Left kidney (tissue), 1 donor: ENCODE measurements at regions not wholly inside any gene's neighbourhood (a gene's known extent, or its start where the extent isn't known, plus 50 kb on each side); places are given as distances from the start of the nearest gene placed in this dataset.

Experiments
- DNase-seq: peaks from one replicate; pipeline ENCODE4 v3.0.0-alpha.2; 2013

GRCh38 chr6:14818422-14818884, 427.4 kb upstream of the JARID2 start:
- DNase-seq = no peak

- no peak for DNase-seq
Observed at GRCh38 chr6:14819001-14819400, 426.9 kb upstream of the JARID2 start.

DNA sequence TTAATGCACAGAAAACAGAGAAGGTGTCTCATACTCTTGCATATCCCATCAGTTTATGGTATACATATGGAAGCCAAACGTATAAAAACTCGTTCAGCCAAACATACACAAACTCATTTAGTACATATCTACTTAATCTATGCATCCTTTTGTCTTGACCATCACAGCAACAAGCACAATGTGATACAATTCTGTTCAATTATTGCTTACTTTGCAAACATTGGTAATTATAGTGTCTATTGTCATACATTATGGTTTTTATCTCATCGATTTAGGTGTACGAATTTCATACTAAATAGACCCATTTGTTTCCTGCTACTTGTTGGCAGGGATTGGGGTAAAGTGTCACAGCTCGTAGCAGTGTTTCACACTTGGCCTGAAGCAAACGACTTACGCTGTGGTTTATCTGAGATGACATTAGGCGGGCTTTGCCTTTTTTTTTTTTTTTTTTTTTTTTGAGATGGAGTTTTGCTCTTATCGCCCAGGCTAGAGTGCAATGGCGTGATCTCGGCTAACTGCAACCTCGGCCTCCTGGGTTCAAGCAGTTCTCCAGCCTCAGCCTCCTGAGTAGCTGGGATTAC, 425.9 kb upstream of the JARID2 start:
- no peak for DNase-seq

DNA sequence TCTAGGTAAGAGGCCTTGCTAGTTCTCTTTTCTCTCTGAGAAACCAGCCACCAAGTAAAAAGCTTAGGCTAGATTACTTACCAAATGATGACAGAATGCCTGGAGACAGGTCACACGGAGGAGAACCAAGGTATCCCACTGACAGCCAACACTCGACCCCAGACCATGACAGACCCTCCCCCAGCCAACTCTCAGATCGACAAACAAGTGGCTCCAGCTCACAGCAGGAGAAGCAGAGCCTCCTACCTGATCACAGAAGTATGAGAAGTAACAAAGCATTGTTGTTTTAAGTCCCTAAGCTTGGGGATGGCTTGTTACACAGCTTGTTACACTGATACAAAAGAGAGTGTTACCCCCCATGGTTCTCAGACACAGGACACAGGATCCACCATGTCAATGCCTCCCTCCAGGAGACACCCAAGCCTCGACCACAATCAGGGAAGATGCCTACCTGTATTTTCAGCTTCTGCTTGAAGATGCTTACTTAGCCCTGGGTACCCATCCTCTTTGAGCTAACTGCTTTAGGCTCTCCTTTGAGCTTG, 423.8 kb upstream of the JARID2 start:
- DNase-seq = no peak

GRCh38 chr6:14822679-14823078, 423.2 kb upstream of the JARID2 start:
- no peak for DNase-seq

- DNase-seq = no peak
Observed at GRCh38 chr6:14824060-14824459, 421.8 kb upstream of the JARID2 start.

- DNase-seq = peak; percentile 48
Observed at GRCh38 chr6:14824484-14825275, 421.2 kb upstream of the JARID2 start.

GRCh38 chr6:14826456-14826855, 419.4 kb upstream of the JARID2 start:
- DNase-seq = no peak

DNA sequence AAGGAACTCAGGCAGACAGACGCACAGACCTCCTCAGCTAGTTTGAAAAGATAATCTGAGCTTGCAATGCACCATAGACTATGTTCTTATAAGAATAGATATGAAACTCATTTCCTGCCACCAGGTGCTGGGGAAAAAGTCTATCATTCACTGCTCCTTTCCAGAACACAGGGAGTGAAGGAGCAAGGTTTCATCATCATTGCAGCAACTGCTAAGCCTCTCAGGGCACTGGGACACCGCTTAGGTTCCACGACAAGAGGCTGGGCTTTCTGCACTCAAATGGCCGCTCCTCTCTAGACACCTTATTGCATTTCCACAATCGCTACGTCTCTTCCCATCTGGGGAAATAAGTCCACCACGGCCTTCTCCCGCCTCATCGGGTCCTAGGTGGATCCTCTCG, 418.5 kb upstream of the JARID2 start:
- no peak for DNase-seq

DNA sequence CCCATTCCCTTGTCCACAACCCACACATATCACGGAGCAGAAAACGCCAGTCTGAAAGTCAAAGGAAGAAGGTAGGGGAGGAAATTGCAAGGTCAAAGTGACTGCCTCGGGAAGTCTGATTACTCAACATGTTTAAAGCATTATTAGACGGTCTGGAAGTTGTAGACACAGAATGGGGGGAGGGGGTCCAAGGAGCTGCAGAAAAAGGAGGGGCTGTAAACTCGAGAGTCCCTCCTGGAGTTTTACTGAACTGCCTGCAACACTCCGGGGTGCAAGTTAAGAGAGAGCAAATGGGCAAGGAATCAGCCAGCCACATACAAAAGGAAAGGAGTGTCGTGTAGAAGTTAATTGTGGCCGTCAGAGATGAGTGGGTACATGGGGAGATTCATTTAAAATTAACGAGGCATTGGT, 417.7 kb upstream of the JARID2 start:
- peak; percentile 53 for DNase-seq

DNA sequence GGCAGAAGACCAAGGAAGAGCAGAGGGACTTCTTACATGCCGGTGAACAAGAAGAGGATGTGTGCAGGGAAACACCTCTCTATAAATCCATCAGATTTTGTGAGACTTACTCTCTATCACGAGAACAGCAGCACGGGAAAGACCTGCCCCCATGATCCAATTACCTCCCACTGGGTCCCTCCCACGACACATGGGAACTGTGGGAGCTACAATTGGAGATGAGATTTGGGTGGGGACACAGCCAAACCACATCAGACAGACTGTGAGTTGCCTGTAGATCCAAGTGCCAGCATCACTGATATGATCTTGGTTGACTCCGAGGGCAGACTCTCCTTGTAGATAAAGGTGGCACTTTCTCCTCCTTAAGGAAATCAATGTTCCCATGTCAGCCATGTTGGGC, 414.8 kb upstream of the JARID2 start:
- no peak for DNase-seq

DNA sequence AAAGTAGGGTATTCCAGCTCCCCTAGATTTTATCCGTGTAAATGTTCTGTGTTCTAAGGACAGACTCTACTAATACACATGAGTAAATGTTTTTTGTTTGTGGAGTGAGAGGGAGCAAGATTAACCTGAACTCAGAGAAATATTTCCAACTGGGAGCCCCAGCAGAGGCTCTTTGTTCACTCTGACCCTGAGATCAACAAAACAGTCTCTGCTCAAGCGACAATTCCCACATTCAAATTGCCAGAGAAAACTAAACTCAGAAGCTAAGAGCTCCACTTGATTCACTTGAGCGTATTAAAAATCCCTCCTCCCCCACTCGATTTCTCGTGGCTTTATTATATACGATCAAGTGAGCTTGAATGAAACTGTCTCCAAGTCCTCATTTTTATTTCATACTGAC, 413.9 kb upstream of the JARID2 start:
- DNase-seq = no peak

DNA sequence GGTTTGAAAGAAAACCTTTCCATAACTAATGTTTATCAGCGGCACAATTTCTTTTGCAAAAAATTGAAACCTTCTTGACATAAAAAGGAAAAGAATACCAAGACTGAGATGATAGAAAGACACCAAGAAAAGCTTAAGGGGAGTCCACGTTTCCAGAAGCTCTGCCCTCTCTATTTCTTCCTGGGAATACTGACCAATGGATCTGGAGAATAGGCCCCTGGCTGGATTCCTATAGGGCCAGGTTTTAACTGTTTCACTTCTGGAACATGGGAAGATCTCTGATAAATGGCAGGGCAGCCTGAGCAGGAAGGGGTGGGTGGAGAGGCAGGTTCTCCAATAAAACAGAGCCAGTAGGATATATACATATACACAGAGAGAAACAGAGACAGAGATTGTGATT, 413.4 kb upstream of the JARID2 start:
- no peak for DNase-seq

DNA sequence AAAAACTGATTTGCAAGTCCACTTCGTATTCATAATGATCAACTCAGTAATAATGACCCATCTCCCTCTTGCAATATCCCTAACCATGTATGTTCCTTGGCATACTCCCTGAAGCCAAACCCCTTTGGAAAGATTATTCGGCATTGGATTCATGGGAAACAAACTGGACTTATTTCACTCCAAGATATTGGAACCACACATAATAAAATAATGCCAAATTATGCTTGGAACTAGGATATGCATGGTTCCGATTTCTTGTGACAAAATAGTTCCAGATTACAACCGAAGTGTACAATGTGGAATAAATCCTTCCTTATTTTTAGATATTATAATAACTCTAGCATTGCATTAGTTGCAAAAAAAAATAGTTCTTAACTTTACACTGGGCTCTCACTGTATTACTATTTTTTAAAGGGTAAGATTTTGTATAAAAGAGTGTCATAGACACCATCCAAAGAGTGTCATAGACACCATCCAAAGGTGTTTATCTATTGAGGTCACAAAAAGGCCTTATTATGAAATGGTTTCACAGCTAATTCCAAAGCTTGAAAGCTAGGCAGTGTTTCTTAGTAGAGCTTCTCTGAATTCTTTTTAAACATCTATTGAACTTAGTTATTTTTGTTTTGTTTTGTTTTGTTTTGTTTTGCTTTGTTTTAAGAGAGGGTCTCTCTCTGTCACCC, 410.9 kb upstream of the JARID2 start:
- DNase-seq = no peak

DNA sequence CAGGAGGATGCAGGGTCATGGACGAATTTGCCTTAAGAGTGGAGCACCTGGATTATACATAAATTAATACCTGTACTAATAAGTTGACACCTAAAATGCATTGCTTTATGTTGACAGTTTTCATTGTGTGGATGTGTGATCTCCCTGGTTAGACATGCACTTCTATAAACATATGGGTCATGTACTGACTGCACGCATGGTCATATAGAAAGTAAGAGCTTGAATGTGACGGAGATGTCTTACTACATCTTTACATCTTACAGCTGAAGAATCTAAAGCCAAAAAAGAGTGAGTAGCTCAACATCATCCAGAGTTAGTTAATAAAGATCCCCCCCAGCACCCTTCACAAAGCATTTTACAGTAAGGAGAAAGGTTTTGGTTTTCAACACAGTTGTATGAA, 408.4 kb upstream of the JARID2 start:
- DNase-seq = no peak

DNA sequence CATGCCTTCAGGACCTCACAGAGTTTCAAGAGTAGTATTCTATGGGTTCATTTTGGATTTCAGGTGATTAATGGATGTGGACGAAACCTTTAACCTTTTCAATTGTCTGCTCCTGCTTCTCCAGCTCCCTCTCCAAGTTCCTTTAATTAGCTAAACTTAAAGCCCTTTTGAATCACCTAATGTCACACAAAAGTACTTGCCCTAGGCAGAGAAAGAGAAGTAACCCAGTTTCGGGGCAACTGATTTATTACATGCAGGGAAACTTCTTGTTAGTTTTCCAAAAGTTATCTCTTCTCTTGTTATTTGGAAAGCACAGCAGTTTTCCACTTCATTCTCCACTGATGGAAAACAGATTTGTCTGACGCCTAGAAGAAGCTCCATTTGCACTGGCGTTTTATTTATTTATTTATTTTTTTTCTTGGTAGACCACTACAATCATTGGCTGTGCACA, 407.7 kb upstream of the JARID2 start:
- no peak for DNase-seq

DNA sequence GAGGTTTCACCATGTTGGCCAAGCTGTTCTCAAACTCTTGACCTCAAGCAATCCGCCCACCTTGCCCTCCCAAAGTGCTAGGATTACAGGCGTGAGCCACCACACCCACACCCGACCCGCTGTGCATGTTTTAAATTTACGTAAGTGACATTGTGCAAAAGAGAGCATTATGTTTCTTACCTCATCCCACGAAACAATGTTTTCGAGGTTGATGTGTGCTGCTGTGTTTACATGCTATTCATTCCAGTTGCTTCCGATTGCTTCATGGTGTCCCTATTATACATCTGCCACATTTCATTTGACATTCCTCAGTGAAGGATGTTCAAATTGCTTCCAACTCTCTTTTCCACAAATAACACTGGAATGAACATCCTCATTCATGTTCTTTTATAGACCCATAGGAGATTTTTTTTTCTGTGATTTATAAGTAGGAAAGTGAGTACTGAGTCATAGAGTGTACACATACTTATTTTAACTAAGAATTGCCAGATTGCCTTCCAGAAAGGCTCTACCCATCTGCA, 403.9 kb upstream of the JARID2 start:
- DNase-seq = no peak

GRCh38 chr6:14844411-14844810, 401.5 kb upstream of the JARID2 start:
- no peak for DNase-seq

- DNase-seq = no peak
Observed at GRCh38 chr6:14848019-14848418, 397.9 kb upstream of the JARID2 start.

DNA sequence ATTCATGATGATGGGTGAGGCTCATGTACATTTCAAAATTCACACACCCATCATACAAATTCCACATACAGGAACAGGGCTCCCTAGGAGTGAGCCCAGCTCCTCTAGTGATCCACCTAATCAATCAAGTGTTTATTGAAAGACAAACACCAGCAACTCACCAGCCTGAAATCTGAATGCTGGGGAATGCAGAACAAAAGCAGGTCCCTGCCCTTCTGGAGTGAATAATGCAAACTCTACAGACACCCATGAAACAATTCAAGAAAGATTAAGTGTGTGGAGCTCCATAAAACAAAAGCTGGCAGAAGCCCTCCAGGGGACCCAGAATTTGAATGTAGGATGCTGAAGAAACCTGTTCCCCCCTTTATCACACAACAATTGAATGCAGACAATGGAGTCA, 396.7 kb upstream of the JARID2 start:
- DNase-seq = no peak

GRCh38 chr6:14851281-14851680, 394.6 kb upstream of the JARID2 start:
- no peak for DNase-seq

GRCh38 chr6:14852375-14852774, 393.5 kb upstream of the JARID2 start:
- DNase-seq = no peak

DNA sequence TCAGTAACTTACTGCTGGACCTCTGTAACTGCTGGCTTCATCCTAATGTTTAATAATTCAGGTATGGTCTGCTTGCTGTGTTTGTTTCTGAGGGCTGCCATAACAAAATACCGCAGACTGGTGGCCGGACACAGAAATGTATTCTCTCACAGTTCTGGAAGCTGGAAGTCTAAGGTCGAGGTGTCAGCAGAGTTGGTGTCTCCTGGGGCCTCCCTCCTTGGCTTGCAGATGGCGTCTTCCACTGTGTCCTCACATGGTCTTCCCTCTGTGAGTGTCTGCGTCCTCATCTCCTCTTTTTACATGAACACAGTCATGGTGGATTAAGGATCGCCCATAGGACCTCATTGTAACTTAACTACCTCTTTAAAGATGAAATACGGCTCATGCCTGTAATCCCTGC, 389.7 kb upstream of the JARID2 start:
- no peak for DNase-seq
